ENCODE measurements at regions not wholly inside any gene's neighbourhood (a gene's known extent, or its start where the extent isn't known, plus 50 kb on each side); places are given as distances from the start of the nearest gene placed in this dataset.
"Not testable (repeated sequence)": the region's sequence is repeated elsewhere in the genome, so short reads cannot be mapped to it uniquely, and the experiment has no call there.

DNA sequence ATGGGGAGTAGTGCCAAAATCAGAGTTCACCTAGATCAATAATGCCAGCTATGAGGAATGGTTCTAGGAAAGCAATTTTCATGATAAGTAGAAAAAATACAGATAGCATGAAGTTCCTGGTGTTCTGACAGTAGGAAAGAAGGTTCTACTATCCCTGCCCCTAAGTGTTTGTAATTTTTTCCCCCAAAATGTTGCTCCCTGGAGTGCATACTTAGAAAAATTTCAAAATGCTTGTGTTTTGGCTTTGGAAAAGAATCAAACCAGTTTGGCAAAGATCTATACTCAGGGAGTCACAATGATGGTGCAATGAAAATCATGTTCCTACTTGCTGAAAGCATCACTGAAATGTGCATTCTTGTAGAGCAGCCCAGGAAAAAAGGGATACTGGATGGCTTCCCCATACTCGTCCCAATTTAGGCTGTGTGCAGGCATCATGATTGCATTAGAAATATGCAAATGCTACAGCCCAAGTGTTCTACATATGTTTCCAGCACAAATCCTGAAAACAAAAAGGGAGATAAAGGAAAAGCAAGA lies 74.7 kb downstream of the LPAR4 start:
- DNase-seq: no peak

DNA sequence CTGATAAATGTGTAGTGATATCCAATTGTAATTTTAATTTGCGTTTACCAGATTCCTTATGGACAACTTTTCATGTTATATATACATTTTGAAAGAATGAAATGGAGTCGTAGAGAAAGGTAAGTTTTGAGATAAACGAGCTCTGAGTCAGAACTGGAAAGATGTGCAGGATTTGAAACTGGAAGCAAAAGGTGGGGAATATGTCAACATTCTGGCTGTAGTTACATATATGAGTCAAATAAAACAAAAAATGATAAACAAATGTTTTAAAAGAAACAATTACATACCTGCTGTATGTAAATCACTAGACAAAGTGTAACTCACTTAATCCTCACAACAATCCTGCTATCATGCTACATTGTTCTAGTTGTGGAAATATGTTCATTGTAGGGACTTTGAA lies 84.0 kb downstream of the LPAR4 start:
- DNase-seq: no peak

GRCh38 chrX:78838709-78839108 lies 91.2 kb downstream of the LPAR4 start:
- no peak for DNase-seq

DNA sequence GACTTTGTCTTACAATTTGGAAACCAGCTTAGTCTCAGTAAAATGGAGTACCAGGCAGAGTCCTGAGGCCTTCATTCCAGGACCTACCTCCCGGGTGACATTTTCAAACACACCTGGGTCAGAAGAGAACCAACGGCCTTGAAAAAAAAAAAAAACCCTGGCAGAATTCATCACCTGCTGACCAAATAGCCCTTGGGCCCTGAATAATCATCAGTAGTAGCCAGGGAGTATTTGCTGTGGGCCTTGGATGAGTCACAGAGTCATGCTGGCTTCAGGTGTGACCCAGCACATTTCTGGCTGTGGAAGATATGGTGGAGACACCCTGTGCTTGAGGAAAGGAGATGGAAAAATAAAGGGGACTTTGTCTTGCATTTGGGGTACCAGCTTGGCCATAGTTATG lies 92.2 kb downstream of the LPAR4 start:
- DNase-seq: no peak

DNA sequence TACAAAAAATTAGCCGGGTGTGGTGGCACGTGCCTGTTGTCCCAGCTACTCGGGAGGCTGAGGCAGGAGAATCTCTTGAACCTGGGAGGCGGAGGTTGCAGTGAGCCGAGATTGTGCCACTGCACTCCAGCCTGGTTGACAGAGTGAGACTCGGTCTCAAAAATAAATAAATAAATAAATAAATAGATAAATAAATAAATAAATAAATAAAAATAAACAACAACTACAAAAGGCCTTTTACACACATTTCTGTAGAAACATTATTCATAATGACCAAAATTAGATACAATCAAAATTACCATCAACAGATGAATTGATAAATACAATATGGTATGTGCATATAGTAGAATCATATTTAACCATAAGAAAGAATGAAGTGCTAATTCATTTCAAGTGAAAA lies 96.7 kb downstream of the LPAR4 start:
- not testable (repeated sequence) for DNase-seq

DNA sequence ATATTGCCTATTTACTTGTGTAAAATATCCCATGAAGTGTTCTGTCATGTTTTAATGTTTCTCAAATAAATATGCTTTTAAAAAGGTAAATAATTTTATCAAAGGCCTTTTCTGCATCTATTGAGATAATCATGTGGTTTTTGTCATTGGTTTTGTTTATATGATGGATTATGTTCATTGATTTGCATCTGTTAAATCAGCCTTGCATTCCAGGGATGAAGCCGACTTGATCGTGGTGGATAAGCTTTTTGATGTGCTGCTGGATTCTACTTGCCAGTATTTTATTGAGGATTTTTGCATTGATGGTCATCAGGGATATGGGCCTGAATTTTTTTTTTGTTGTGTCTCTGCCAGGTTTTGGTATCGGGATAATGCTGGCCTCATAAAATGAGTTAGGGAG lies 63.9 kb upstream of the P2RY10 start:
- DNase-seq: not testable (repeated sequence)

GRCh38 chrX:78886550-78886949 lies 58.6 kb upstream of the P2RY10 start:
- peak; percentile 5 for DNase-seq
